Fibroblast of upper back skin (primary cell): ENCODE measurements at regions not wholly inside any gene's neighbourhood (a gene's known extent, or its start where the extent isn't known, plus 50 kb on each side); places are given as distances from the start of the nearest gene placed in this dataset.
"Not testable (repeated sequence)": the region's sequence is repeated elsewhere in the genome, so short reads cannot be mapped to it uniquely, and the experiment has no call there.

Experiments
- DNase-seq: peaks from one replicate; pipeline ENCODE4 v3.0.0-alpha.2; 2013

DNA sequence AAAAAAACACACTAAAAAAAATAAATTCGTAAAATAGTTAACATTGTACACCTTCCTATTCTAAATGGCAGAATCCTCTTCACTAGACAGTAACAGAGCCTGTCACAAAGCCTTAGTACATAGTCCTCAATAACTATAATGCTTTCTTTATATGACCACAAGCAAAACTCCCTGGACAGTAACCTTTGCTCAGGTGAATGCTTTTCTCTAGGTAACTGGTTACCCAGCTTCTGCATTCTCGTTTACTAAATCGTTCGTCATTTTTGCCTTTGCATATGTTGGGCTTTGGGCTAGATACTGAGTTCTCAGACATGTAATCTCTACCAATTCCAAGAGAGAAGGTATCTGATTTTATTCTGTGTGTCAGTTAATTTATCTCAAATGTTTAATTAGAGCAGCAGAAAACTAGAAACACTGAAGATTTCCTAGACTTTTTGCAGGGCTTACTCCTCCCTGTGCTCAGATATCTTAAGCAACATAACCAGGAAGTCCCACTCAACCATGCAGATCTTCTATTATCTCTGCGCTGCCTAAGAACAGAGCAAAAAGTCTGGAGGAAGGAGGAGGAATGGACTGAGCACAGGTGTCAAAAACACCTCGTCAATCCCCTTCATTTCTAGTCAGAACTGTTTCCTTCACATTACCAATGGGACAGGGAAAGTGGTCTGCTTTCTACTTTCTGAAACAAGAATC is 247.7 kb downstream of the SOCS6 start:
- DNase-seq: no peak

DNA sequence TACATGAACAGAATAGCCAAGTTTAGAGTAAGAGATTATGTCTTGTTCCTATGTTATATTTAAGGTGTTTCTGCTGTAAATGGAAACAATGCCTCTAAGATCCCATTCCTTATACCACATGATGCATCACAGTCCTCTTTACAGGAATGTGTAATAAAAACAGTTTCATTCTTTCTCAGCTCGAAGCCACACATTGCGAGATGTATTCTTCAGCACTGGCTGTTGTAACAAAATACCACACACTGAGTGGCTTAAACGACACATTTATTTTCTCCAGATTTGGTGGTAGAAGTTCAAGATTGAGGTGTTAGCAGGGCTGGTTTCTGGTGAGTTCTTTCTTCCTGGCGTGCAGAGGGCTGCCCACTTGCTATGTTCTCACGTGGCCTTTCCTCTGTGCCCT is 246.2 kb downstream of the SOCS6 start:
- DNase-seq: no peak

DNA sequence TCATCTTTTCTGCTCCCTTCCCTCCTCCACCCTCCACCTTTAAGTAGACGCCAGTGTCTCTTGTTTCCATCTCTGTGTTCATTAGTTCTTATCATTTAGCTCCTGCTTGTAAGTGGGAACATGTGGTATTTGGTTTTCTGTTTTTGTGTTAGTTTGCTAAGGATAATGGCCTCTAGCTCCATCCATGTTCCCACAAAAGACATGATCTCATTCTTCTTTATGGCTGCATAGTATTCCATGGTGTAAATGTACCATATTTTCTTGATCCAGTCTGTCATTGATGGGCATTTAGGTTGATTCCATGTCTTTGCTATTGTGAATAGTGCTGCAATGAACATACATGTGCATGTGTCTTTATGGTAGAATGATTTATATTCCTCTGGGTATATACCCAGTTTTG is 236.5 kb downstream of the SOCS6 start:
- not testable (repeated sequence) for DNase-seq

DNA sequence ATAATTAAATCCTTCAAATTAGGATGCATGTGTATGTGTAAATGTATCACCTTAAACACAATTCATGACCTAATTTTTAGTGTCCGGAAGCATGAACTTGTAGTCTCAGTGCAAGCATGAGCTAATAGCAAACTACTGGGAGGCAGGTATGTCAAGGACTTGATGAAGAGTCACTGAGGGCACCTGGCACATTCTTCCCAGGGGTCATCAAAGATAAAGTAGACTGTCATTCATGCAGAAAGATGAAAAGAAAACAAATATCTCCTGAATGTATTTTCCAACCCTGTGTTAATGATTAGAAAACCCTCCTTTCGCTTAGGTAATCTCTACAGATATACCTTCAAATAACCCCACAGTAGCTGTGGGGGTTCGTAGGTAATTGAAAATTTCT is 234.9 kb downstream of the SOCS6 start:
- DNase-seq: no peak

DNA sequence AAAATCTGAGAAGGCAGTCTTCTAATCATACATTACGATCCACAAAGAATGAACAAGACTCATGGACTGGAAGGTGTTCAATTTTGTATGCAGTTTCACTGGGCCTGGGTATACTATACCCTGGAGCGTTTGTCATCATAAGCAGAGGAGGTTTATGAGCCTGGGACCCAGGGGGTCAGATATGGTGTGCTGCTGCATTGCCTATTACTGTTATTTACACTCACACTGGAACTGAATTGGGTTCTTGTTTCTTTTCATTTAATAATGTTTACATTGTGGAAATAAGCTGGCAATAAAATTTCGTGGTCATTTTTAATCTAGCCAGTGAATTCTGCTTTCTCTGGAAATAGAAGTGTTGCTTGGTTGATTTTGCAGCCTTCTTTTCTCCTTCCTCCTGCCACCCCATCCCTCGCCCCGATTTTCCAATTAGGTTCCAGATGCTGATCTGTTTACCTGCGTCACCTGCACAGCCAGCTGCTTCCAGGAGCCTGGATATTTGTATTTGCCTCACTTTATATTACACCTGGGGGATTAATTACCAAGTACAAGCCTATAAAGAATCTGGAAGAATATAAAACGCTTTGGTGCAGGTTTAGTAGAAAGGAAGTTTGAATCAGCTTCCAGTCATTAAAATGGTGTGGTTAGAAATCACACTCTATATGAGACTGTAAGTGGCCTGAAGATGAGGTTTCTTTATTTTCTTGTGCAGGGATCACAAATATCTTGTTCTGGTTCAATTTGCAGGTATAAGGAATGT is 234.4 kb downstream of the SOCS6 start:
- no peak for DNase-seq

DNA sequence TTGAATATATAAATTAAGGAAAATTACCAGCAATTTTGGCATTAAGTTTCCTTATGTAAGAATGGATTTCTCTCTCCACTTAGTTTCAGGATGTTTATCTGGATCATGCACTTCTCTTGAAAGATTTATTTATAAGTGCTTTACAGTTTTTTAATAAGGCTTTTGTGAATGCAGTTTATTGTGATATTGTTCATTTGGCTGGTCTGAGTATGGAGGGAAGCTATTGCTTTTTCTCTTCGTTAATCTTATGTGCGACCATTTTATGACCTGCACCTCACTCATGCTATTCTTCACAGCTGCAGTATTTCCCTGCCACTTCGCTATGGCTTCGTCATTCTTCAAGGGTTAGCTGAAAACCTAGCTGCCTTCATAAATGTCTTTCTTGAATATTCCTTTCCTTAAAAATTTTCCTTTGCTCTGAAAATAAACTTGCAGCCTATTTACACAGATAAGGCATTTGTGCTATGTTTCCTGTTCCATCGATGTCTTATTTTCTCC is 233.4 kb downstream of the SOCS6 start:
- DNase-seq: no peak

DNA sequence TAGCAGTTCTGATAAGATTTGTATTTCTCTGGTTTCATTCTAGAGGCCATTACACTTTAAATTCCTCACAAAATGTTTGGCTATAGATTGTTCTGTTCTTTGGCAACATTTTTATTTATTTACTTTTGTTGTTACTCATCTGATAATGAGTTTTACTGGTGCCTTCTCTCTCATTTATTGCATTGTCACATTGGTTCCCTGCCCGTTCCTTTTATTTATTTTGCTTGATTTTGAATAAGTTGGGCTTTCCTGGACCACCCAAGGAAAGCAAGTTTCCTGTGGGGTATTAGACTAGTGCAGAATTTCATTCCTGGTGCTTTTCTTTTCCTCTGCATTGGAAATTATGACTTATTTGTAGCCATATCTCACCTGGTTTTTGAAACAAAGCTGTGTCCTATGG is 232.0 kb downstream of the SOCS6 start:
- no peak for DNase-seq

DNA sequence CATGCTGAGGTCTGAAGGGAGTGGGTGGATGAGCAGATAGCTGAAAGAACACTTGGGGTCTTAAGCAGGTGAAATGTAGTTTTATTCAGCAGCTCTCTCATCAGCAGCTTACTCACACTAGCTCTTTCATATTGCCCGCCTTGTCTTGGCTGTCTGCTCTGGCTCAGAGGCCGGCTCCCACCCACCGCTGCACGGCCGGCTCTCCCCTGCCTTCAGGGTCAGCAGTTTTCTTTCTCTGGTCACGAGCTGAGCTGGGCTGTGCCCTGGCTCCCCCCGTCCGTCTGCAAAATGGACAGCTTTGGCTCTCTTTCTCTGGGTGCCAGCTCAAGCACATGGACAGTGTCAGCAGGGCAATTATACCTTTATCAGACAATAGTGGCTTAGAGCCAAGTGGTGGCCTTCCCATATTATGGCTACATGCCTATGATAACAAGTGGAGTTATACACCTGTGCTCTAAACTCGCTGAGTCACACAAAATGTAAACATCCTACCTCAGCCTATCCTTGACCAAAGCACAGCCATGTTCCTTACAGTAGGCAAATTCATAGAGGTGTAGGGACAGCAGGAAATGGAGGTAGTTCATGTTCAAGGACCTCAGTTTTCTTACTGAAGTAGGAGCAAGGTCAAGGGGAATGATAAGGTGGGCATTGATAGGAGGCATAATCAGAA is 224.8 kb downstream of the SOCS6 start:
- no peak for DNase-seq

DNA sequence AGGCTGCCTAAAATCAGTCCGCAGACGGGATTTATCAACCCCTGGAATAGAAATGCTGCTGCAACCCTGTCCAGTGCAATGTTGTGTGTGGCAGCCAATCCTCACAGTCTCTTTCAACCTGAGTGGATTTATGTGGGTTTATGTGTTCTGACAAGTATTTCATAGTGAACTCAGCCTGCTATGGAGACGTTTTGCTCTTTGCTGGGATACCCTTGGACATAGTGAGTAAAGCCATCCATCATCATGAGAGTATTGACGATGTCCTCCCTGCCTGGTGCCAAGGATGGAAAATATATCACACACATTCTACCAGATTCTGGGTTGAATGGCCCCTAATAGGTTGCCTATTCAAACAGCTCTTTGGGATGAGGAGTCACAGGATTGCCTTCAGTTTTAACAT is 219.1 kb downstream of the SOCS6 start:
- DNase-seq: no peak

DNA sequence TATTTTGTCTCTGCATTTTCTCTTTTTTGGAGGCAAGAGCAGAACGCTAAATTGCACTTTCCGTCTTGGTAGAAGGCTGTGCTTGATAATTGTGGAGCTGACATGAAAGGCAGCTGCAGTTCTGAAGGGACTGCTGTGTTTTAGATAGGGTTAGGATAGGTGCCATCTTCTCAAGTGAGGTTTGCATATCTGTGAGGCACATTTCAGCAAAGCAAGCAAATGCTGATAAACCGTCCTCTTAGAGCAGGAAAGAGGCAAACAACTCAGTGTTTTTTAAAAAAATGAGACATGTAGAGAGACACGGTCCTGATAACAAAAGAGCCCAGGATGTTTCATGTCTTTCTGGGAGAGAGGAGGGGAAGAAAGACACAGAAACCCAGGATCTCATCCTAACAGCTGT is 217.7 kb downstream of the SOCS6 start:
- DNase-seq: no peak

DNA sequence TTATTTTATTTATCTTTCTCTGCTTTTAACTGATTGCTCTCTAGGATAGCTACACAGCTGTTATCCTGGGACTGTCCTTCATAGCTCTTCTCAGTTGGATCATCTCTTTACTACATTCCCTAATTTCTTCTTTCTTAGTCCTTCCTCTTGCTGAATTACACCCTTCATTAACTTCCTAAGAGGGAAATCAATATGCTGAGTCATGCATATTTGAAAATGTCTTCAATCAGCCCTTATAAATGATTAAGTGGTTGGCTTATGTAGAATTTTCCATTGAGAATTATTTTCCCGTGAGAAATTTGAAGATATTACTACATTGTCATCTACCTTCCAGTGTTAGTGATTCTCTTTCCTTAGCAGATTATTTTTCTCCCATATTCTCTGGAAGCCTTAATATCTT is 214.2 kb downstream of the SOCS6 start:
- no peak for DNase-seq

DNA sequence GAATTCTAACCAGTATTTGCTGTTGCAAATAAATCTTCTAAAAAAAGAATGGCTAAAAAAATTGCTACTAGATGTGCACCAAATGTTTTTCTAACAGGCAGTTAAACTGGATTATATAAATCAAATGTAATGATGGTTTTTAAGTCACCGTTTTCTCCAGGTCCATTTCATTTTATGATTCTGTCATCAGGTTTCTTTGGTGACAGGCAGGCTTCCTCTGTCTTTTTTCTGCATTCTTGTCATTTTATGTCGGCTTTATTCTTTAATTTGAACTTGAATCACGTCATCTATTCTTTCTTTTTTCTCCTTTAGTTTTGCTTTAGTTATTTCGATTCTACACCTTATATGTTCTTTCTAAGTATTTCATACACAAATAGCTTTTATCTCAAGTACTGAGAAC is 212.5 kb downstream of the SOCS6 start:
- DNase-seq: no peak

DNA sequence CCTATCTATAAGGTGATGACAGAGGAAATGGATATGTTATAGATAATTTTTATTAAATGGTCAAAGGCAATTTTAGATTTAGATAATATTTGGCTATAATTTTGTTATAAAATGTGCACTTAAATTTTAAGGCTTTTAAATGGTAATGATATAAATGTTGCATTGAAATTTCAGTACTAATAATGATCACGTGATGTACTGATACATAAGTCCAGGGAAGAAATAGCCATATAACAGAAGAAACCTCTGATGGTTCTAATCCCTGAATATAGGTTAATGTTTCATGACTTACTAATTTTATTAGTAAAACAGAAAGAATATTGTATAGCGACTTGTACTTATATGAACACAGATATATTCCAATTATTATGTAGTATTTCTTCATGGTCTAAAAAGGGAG is 211.9 kb downstream of the SOCS6 start:
- DNase-seq: no peak

DNA sequence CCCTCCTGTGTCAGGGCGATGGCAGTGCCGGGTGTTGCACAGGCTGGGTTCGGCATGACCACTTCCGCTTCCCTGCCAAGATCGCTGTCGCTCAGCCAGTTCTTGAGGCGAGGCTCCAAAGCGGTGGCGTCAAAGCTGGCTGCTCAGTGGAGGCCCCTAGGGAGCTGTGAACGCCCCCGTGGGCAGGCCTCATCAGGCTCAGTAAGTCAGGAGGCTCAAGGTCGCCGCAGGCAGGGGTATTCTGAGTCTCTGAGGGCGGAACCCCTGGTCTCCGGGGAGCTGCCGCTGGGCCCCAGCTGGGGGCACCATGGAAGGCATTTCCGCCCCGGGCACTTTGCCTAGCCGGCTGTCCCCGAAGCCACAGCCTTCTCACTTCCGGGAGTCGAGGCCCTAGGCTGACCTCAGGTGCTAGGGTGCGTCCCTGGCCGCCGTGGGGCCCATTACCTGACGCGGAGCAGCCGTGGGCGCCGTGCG is 210.4 kb downstream of the SOCS6 start:
- no peak for DNase-seq

DNA sequence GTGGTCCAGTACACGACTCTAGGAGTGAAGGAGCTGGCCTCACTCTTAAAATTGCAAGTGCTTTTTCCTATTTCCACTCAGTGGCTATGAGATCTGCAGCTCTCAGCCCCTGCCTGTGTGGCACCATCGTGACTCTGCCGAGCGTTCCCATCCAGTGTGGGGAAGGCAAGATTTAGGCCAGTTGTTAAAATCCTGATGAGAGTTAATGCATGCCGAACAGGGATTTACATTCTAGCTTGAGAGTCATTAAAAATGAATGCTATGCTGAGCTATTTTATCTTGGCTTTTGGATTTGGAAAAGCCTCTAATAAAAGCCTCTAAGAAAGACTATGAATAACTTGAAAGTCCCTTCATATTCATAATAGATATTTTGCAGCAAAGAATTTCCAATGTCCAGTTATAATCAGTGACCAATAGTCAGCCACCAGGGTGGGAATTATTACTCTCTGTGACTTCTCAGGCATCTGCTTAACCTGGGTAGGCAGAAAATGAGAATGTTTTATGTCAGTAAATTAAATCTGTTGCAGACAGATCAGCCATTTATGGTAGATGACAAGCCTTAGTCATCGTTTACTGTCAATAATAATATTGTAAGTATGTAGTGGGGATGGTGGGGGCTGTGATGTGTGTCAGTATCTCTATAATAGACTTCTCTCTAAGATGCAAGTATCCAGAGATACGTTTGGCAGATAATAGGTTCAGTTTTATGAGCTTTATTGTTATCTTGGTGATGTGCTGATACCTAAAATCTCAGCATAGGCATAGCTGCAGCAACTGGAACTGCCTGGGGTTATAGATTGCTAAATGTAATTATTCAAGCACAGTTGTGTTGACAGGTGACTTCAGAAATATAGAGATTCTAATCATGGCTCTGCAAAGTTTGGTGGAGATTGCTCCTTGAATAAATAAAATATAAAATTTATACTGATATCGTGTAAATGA is 207.8 kb downstream of the SOCS6 start:
- DNase-seq: no peak

DNA sequence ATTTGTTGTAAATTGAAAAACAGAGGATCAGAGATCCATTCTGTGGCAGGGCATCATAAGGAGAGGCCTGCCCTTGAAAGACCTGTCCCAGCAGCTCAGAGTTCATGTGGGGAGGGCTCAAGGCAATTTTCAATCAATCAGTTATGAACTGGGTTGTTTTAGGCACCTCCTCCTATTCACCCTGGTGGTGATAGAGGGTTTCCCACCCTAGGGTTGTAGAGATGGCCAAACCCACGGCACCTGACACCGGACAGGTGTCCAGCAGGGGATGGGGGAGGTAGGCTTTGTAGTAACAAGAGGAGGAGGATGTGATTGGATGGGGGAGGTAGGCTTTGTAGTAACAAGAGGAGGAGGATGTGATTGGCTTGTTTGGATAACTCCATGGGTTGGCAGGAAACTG is 205.7 kb downstream of the SOCS6 start:
- no peak for DNase-seq

DNA sequence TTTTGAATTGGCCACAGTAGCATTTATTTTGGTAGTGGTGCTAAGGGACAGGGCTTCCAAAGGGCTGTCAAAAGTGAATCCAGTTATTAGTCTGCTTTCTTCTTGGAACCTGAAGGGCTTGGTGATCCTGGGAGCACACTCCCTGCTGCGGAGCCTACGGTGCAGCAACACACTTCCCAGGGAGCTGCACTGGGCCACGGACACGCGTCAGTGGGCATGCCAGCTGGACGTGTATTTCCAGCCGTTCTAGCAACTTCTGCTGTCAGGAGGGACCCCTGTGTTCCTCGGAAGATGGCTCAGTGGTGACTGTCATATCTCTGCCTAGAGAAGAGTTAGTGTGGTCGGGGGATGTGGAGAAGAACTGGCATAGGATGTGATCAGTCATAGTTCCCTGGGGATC is 204.6 kb downstream of the SOCS6 start:
- no peak for DNase-seq

DNA sequence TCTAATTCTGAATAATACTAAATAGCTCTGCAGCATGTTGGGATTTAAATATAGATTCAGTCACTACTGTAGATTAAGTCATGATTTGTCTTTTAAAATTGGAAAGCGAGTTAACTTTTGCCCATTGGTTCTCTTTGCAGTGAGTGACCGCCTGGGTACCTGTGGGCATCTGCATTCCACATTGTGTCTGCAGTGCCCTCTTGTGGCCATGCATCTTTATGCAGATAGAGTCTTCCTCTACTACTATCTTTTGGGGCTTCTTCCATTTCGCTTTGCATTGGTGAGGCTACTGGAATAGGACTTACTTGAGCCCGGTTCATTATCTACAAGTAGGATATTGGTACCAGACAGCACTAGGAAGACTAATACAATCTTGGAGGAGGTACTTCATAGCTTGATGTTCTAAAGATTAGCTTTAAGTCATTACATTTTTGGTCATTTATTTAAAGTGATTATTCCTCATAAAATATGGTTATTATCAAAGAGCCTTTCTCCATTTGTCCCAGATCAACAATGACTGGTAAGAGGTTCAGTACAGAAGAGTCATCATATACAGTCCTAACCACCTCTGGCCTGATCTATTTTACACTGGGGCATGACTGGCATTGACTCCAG is 203.0 kb downstream of the SOCS6 start:
- peak; percentile 36 for DNase-seq

DNA sequence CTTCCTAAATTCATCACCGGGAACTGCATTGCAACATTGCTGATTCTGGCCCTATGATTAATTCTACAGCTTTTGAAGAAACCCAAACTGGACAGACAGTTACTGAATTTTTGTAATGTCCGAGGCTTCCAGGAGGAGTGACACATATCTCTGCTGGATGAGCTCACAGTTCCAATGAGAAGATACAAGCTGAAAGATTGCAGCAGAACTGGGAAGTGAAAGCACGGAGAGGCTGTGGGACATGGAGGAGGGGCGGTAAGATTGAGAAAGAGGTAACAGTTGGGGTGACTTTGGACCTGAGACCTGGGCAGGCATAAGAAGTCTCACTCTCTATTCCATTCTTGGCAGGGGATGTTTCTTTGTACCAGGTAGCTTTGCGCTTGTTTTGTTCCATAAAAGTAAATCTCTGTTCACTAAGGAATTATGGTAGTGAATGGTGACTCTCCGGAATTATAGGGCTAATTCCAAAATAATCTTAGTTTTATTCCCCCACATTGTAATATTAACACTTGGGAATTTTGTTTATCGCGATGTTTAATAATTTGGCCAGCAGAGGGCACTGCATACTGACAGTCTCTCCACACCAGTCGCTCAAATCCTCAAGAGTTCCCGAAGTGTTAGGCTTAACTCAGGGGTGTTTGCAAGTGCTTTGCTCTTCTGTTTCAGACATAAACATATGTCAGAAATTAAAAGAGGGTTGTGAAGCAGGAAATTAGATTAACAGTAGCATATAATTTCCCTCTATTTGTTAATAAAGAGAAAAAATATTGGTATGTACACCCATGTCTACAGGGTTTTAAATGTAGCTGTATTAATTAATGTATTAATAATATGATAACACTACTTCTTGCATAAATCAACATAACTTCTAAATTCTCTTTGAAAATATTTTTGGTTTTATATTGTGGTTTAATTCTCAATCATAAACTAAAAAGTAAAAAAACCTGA is 201.4 kb downstream of the SOCS6 start:
- peak; percentile 62 for DNase-seq

DNA sequence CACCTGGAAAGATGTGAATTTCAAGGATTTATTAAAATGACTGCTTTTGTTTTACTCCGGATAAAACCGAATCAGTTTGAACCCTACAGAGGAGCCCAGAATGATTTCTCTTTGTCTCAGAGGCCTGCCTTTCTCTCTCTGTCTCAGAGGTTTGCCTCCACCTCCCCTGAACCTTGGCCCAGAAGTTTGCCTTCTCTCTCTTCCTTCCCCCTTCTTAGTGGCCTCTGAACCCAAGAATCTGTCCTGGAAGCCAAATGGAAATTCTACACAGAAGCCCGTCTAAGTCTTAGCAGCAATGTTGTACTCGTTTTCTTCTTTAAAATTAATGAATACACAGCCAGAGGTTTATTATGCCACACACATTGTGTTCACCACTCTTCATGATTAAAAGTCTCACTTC is 200.7 kb downstream of the SOCS6 start:
- DNase-seq: no peak

DNA sequence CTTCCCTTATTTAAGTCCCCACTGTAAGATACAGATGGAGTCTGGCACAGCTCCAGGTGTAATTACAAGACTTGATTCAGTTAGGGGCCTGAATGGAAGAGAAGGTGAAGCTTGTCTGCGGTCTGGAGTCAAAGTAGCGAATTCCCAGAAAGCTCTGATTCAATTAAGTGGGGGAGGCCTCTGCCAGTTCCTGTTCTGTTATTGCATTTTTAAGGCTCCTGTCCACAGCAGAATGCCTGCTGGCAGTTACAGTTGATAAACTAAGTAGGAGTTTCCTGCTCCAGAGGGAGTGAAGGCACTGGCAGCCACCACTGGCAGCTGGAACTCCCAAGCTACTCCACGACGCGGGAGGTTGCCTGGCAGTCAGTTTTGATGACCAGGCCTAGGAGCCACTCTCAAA is 181.1 kb downstream of the SOCS6 start:
- peak; percentile 13 for DNase-seq
